Stomach (tissue), 8 donors: ENCODE measurements at regions not wholly inside any gene's neighbourhood (a gene's known extent, or its start where the extent isn't known, plus 50 kb on each side); places are given as distances from the start of the nearest gene placed in this dataset.
"Not testable (repeated sequence)": the region's sequence is repeated elsewhere in the genome, so short reads cannot be mapped to it uniquely, and the experiment has no call there.

Experiments used
- DNase-seq, 2 donors: peaks; one replicate each; pipeline versions ENCODE4 v3.0.0 to v3.0.0-alpha.2; 2013 to 2019
- H3K27ac ChIP-seq, 5 donors: fragments of 200-600 bp in 4 of 5; sonication (generic) in 4 of 5; one replicate each; pipeline ENCODE4 v1.5.1; 2013 to 2019; ENCODE audit warnings: mild to moderate bottlenecking in 1 of 5, moderate library complexity in 1 of 5
- H3K27me3 ChIP-seq, 3 donors: fragments of 200-600 bp; sonication (generic); one replicate each; pipeline ENCODE4 v1.5.1; 2017 to 2019; ENCODE audit warnings: mixed run types in 1 of 3
- H3K36me3 ChIP-seq, 4 donors: fragments of 200-600 bp; sonication (generic); 1 replicate in 3 of 4; 2 replicates in 1 of 4; pipeline ENCODE4 v1.5.1; 2016 to 2019
- H3K4me1 ChIP-seq, 4 donors: fragments of 200-600 bp; sonication (generic); one replicate each; pipeline ENCODE4 v1.5.1; 2016 to 2019
- H3K4me3 ChIP-seq, 4 donors: fragments of 200-600 bp; sonication (generic) in 3 of 4; one replicate each; pipeline ENCODE4 v1.5.1; 2016 to 2019; ENCODE audit warnings: mild to moderate bottlenecking in 1 of 4
- H3K9me3 ChIP-seq, 4 donors: fragments of 200-600 bp; sonication (generic); one replicate each; pipeline ENCODE4 v1.5.1; 2016 to 2019
- CTCF ChIP-seq, 7 experiments: fragments of 450-650 bp in 4 of 7; fragments of 200-600 bp in 3 of 7; sonication (generic) in 3 of 7; IDR thresholded peaks; one replicate each; pipeline ENCODE4 v1.5.1; 2016 to 2019; ENCODE audit warnings: antibody characterized with exemption in 7 of 7, control low read depth in 2 of 7, mild to moderate bottlenecking in 1 of 7
- EP300 ChIP-seq: sonication (generic); formaldehyde crosslinking; IDR thresholded peaks from one replicate; pipeline ENCODE4 v1.6.1; 2017; ENCODE audit warnings: antibody characterized with exemption
- POLR2A ChIP-seq, 4 donors: fragments of 450-650 bp; IDR thresholded peaks; one replicate each; pipeline ENCODE4 v1.6.1; 2016; ENCODE audit warnings: antibody characterized with exemption in 4 of 4, control low read depth in 2 of 4, mild to moderate bottlenecking in 1 of 4, moderate library complexity in 1 of 4
- POLR2AphosphoS5 ChIP-seq, 3 donors: sonication (generic); formaldehyde crosslinking; IDR thresholded peaks; one replicate each; pipeline ENCODE4 v1.6.1; 2016; ENCODE audit warnings: antibody characterized with exemption in 3 of 3
- WGBS, 5 donors: extraction: QIAGEN DNeasy Blood & Tissue Kit in 3 of 5; methylation state at CpG; one replicate each; pipeline versions ENCODE4 v1.1.5 to v1.1.7; 2013 to 2018; 5-methylcytosine and 5-hydroxymethylcytosine counted together
- intact Hi-C: fragments of 100-400 bp; cut with DNase I; formaldehyde crosslinking; loops from one replicate; pipeline ENCODE4 v1.15.1; 2023; ENCODE audit warnings: low total_unique reads
- donor health status: healthy with polysubstance abuse.
- donor health status: Bipolar disorder and iron deficiency.
- donor health status: healthy.

GRCh38 chr18:41872206-41872605 lies 82.8 kb upstream of the PIK3C3 start:
- Histone ChIP-seq H3K4me3 (no peak overlapping the region), H3K27me3 (no peaks in the 10 kb centered on the region), H3K9me3 (no peaks in the 10 kb centered on the region), H3K27ac (no peak overlapping the region), H3K36me3 (no peaks in the 10 kb centered on the region), H3K4me1 (no peaks in the 10 kb centered on the region)
- intact Hi-C loops: no loop called here
- DNase-seq: no peak
- TF ChIP-seq CTCF (IDR thresholded peaks at IDR 0.05) (no peak), EP300 (no peak), POLR2AphosphoS5 (IDR thresholded peaks at IDR 0.05) (no peak), POLR2A (IDR thresholded peaks at IDR 0.05) (no peak)

- no peak overlapping the region for H3K4me3 ChIP-seq
- H3K27me3 ChIP-seq: no peaks in the 10 kb centered on the region
- H3K9me3 ChIP-seq: no peaks in the 10 kb centered on the region
- intact Hi-C loops: no loop called here
- WGBS, 5 donors: 48 to 64% (median 56%) methylated on average over 7 of the region's 7 CpGs
- no peaks in the 10 kb centered on the region for H3K4me1 ChIP-seq
- no peak for DNase-seq
- TF ChIP-seq CTCF (IDR thresholded peaks at IDR 0.05) (no peak), POLR2AphosphoS5 (IDR thresholded peaks at IDR 0.05) (no peak), POLR2A (IDR thresholded peaks at IDR 0.05) (no peak), EP300 (no peak)
- no peaks in the 10 kb centered on the region for H3K36me3 ChIP-seq
- no peak overlapping the region for H3K27ac ChIP-seq
These were observed 83.6 kb upstream of the PIK3C3 start for GRCh38 chr18:41871229-41872000.

GRCh38 chr18:41870817-41871216 lies 84.2 kb upstream of the PIK3C3 start:
- Histone ChIP-seq H3K27me3 (no peaks in the 10 kb centered on the region), H3K27ac (no peak overlapping the region), H3K9me3 (no peaks in the 10 kb centered on the region), H3K36me3 (no peaks in the 10 kb centered on the region), H3K4me1 (no peaks in the 10 kb centered on the region), H3K4me3 (no peak overlapping the region)
- DNase-seq: no peak
- TF ChIP-seq POLR2A (IDR thresholded peaks at IDR 0.05) (no peak), POLR2AphosphoS5 (IDR thresholded peaks at IDR 0.05) (no peak), EP300 (no peak), CTCF (IDR thresholded peaks at IDR 0.05) (no peak)
- intact Hi-C loops: no loop called here

- Histone ChIP-seq H3K27me3 (no peaks in the 10 kb centered on the region), H3K9me3 (no peaks in the 10 kb centered on the region), H3K36me3 (no peaks in the 10 kb centered on the region), H3K4me1 (no peaks in the 10 kb centered on the region), H3K27ac (no peak overlapping the region), H3K4me3 (no peak overlapping the region)
- TF ChIP-seq POLR2AphosphoS5 (IDR thresholded peaks at IDR 0.05) (no peak), EP300 (no peak)
- WGBS, 5 donors: 81 to 94% (median 92%) methylated on average over 2 of the region's 2 CpGs
- intact Hi-C loops: no loop called here
- DNase-seq: no peak
These were observed 84.8 kb upstream of the PIK3C3 start for GRCh38 chr18:41870191-41870590.

DNA sequence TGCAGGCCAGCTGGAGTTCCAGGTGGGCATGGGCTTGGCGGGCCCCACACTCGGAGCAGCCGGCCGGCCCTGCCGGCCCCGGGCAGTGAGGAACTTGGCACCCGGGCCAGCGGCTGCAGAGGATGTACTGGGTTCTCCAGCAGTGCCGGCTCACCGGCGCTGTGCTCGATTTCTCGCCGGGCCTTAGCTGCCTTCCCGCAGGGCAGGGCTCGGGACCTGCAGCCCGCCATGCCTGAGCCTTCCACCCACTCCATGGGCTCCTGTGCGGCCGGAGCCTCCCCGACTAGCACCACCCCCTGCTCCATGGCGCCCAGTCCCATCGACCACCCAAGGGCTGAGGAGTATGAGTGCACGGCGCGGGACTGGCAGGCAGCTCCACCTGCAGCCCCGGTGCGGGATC lies 89.2 kb upstream of the PIK3C3 start:
- H3K36me3 ChIP-seq, H3K4me3 ChIP-seq, intact Hi-C loops, DNase-seq, H3K4me1 ChIP-seq, H3K27me3 ChIP-seq, H3K27ac ChIP-seq, H3K9me3 ChIP-seq: not testable (repeated sequence)
- WGBS, 5 donors: 93 to 95% (median 94%) methylated on average over 15 to 27 of the region's 27 CpGs
